Trophoblast cell (in vitro differentiated cells and primary cell): ENCODE measurements at regions not wholly inside any gene's neighbourhood (a gene's known extent, or its start where the extent isn't known, plus 50 kb on each side); places are given as distances from the start of the nearest gene placed in this dataset.

ENCODE experiments used
- DNase-seq, 2 donors: peaks; one replicate each; pipeline ENCODE4 v3.0.0-alpha.2; 2016
- H2AFZ ChIP-seq: 2 replicates; pipeline ENCODE4 v1.6.1; 2013; ENCODE audit warnings: low read length, moderate library complexity, mild to moderate bottlenecking; ENCODE audit not compliant: insufficient read depth, poor library complexity
- H2AK5ac ChIP-seq: 2 replicates; pipeline ENCODE4 v1.6.1; 2013; ENCODE audit warnings: mild to moderate bottlenecking, low read length
- H2BK120ac ChIP-seq: 2 replicates; pipeline ENCODE4 v1.6.1; 2013; ENCODE audit warnings: low read length, mild to moderate bottlenecking, moderate library complexity; ENCODE audit not compliant: insufficient read depth, poor library complexity
- H2BK12ac ChIP-seq: 2 replicates; pipeline ENCODE4 v1.6.1; 2013; ENCODE audit warnings: mild to moderate bottlenecking, low read length, moderate library complexity
- H2BK5ac ChIP-seq: 2 replicates; pipeline ENCODE4 v1.6.1; 2013; ENCODE audit warnings: low read length, low read depth, moderate library complexity, mild to moderate bottlenecking; ENCODE audit not compliant: poor library complexity
- H3K14ac ChIP-seq: 2 replicates; pipeline ENCODE4 v1.6.1; 2013; ENCODE audit warnings: mild to moderate bottlenecking, low read length
- H3K18ac ChIP-seq: 2 replicates; pipeline ENCODE4 v1.6.1; 2013; ENCODE audit warnings: mild to moderate bottlenecking, low read length
- H3K23ac ChIP-seq: 2 replicates; pipeline ENCODE4 v1.6.1; 2013; ENCODE audit warnings: low read length
- H3K27ac ChIP-seq: 2 replicates; pipeline ENCODE4 v1.5.1; 2013; ENCODE audit warnings: low read depth, mild to moderate bottlenecking, inconsistent platforms, low read length, moderate library complexity
- H3K27me3 ChIP-seq: 2 replicates; pipeline ENCODE4 v1.6.1; 2013; ENCODE audit warnings: inconsistent platforms, mild to moderate bottlenecking, low read length, moderate library complexity; ENCODE audit not compliant: insufficient read depth
- H3K36me3 ChIP-seq, 2 experiments: 1 replicate in 1 of 2; 2 replicates in 1 of 2; pipeline ENCODE4 v1.6.1; 2013; ENCODE audit warnings: low read length in 2 of 2, mild to moderate bottlenecking in 2 of 2, moderate library complexity in 1 of 2; ENCODE audit not compliant: insufficient read depth in 2 of 2, control insufficient read depth in 1 of 2
- H3K4ac ChIP-seq: 2 replicates; pipeline ENCODE4 v1.6.1; 2013; ENCODE audit warnings: low read depth, mild to moderate bottlenecking, low read length, moderate library complexity
- H3K4me1 ChIP-seq, 2 experiments: 1 replicate in 1 of 2; 2 replicates in 1 of 2; pipeline ENCODE4 v1.6.1; 2013; ENCODE audit warnings: low read length in 2 of 2, mild to moderate bottlenecking in 2 of 2, moderate library complexity in 1 of 2; ENCODE audit not compliant: insufficient read depth in 2 of 2, control insufficient read depth in 1 of 2
- H3K4me2 ChIP-seq: 2 replicates; pipeline ENCODE4 v1.6.1; 2013; ENCODE audit warnings: inconsistent platforms, mild to moderate bottlenecking, low read length, moderate library complexity
- H3K4me3 ChIP-seq: 2 replicates; pipeline ENCODE4 v1.5.1; 2013; ENCODE audit warnings: mild to moderate bottlenecking, low read depth, low read length, inconsistent platforms
- H3K79me1 ChIP-seq: one replicate; pipeline ENCODE4 v1.6.1; 2013; ENCODE audit warnings: low read length
- H3K79me2 ChIP-seq: 2 replicates; pipeline ENCODE4 v1.6.1; 2013; ENCODE audit warnings: low read length, mild to moderate bottlenecking; ENCODE audit not compliant: control insufficient read depth, insufficient read depth, poor library complexity
- H3K9ac ChIP-seq: 2 replicates; pipeline ENCODE4 v1.6.1; 2013; ENCODE audit warnings: mild to moderate bottlenecking, low read length
- H3K9me3 ChIP-seq: 2 replicates; pipeline ENCODE4 v1.6.1; 2013; ENCODE audit warnings: low read depth, mild to moderate bottlenecking, control low read depth, inconsistent platforms, low read length; ENCODE audit not compliant: insufficient read depth
- H4K12ac ChIP-seq: 2 replicates; pipeline ENCODE4 v1.6.1; 2013; ENCODE audit warnings: low read depth, mild to moderate bottlenecking, low read length, moderate library complexity
- H4K8ac ChIP-seq: 2 replicates; pipeline ENCODE4 v1.6.1; 2013; ENCODE audit warnings: low read depth, mild to moderate bottlenecking, low read length, moderate library complexity
- H4K91ac ChIP-seq: one replicate; pipeline ENCODE4 v1.6.1; 2013; ENCODE audit warnings: low read depth, mild to moderate bottlenecking, low read length, moderate library complexity
- WGBS: extraction: QIAGEN DNeasy Blood & Tissue Kit; methylation state at CpG from one replicate; pipeline ENCODE4 v1.1.7; 2013; ENCODE audit warnings: missing lambda C conversion rate; ENCODE audit not compliant: insufficient read length, insufficient coverage; ENCODE audit errors: extremely low coverage; 5-methylcytosine and 5-hydroxymethylcytosine counted together

DNA sequence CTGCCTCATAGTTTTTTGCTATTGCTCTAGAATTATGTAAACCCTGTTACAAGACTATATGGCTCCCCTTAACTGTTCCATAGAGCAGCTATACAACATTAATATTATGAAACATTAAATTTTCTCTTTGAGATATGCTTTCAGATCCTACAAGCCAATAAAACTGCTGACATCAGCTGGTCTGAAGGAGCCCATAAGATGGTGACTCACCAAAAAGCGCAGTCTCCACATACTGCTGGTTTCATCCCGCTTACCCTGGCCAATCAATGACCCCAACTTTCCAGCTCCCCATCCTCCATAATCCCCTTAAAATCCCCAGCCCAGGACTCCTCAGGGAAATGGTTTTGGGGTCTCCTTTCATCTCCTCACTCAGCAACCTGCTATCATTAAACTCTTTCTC lies 172.7 kb downstream of the NSG2 start:
- Histone ChIP-seq H3K23ac (no peak overlapping the region), H3K9ac (no peak overlapping the region), H3K27me3 (no peaks in the 10 kb centered on the region), H4K91ac (no peak overlapping the region), H3K79me1 (no peaks in the 10 kb centered on the region), H2AFZ (no peak overlapping the region), H3K14ac (no peak overlapping the region), H4K8ac (no peak overlapping the region), H3K4me2 (no peak overlapping the region), H2BK12ac (no peak overlapping the region), H3K4me3 (no peak overlapping the region), H4K12ac (no peak overlapping the region), H3K4ac (no peak overlapping the region), H3K36me3 (no peaks in the 10 kb centered on the region), H3K4me1 (no peaks in the 10 kb centered on the region), H3K18ac (no peak overlapping the region), H3K9me3 (peaks cover 2% of the 10 kb centered on the region), H3K79me2 (no peaks in the 10 kb centered on the region), H2BK5ac (no peak overlapping the region), H3K27ac (no peak overlapping the region), H2AK5ac (no peak overlapping the region), H2BK120ac (no peak overlapping the region)
- no CpG with 5 or more reads among the region's 2 CpGs for WGBS
- no peak for DNase-seq

DNA sequence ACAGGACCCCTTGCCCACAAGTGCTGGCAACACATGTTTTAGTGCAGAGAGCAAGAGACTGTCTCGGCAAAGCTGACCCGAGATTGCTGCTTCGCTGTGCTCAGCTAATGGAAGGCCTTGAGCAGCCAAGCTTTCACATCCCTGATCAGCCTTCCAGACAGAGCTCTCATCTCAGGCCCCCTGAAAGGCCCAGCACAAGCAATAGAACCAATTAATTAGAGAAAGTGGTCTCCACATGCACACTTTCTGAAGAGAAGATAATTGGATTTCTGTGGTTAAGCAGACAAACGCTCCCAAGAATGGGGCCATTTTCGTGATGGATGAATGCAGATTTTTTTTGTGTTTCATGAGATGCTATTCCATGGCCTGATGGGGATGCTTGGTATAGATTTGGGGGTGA lies 174.9 kb downstream of the NSG2 start:
- Histone ChIP-seq H3K79me2 (no peaks in the 10 kb centered on the region), H3K4me2 (no peak overlapping the region), H3K18ac (no peak overlapping the region), H3K36me3 (no peaks in the 10 kb centered on the region), H2AFZ (no peak overlapping the region), H3K9ac (no peak overlapping the region), H3K4ac (no peak overlapping the region), H2BK120ac (no peak overlapping the region), H3K27ac (no peak overlapping the region), H4K8ac (no peak overlapping the region), H3K23ac (no peak overlapping the region), H4K12ac (no peak overlapping the region), H3K4me1 (no peaks in the 10 kb centered on the region), H2BK5ac (no peak overlapping the region), H2AK5ac (no peak overlapping the region), H3K9me3 (peaks cover 2% of the 10 kb centered on the region), H2BK12ac (no peak overlapping the region), H3K27me3 (no peaks in the 10 kb centered on the region), H3K14ac (no peak overlapping the region), H3K79me1 (no peaks in the 10 kb centered on the region), H4K91ac (no peak overlapping the region), H3K4me3 (no peak overlapping the region)
- no CpG with 5 or more reads among the region's 5 CpGs for whole genome bisulfite sequencing
- no peak for DNase-seq

DNA sequence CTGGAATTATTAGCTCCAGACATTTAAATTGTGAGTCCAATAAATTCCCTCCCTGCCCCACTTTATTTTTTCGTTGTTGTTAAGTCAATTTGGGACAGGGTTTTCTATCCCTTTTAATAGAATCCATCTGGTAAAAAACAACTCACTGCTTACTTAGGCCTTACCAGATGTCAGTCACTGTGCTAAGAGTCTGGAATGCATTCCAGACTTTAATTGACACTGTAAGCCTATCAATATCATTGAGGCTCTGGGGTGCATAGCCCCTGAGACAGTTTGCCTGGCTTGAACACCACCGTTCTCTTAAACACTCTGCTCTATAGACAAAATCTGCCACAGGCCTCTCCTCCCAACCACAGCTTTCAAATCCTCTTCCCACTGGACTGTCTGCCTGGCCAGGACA lies 175.9 kb downstream of the NSG2 start:
- H2BK120ac ChIP-seq, result no peak overlapping the region
- H2BK12ac ChIP-seq, result no peak overlapping the region
- H3K23ac ChIP-seq, result no peak overlapping the region

GRCh38 chr5:174221946-174222345 lies 176.4 kb downstream of the NSG2 start:
- Histone ChIP-seq H3K4me2 (no peak overlapping the region), H2AFZ (no peak overlapping the region), H3K79me1 (no peaks in the 10 kb centered on the region), H3K27me3 (no peaks in the 10 kb centered on the region), H3K4me1 (no peaks in the 10 kb centered on the region), H3K18ac (no peak overlapping the region), H2BK120ac (no peak overlapping the region), H3K36me3 (no peaks in the 10 kb centered on the region), H3K27ac (no peak overlapping the region), H4K8ac (no peak overlapping the region), H4K12ac (no peak overlapping the region), H3K79me2 (no peaks in the 10 kb centered on the region), H3K4ac (no peak overlapping the region), H2BK5ac (no peak overlapping the region), H2AK5ac (no peak overlapping the region), H3K23ac (no peak overlapping the region), H3K9ac (no peak overlapping the region), H3K4me3 (no peak overlapping the region), H4K91ac (no peak overlapping the region), H3K9me3 (peaks cover 2% of the 10 kb centered on the region), H3K14ac (no peak overlapping the region), H2BK12ac (no peak overlapping the region)
- DNase-seq, result no peak
- no CpG with 5 or more reads among the region's 4 CpGs for WGBS

More for the DNA sequence above, 175.9 kb downstream of the NSG2 start:
- Histone ChIP-seq H3K4me3 (no peak overlapping the region), H3K79me2 (no peaks in the 10 kb centered on the region), H3K79me1 (no peaks in the 10 kb centered on the region), H3K4me1 (no peaks in the 10 kb centered on the region), H3K9ac (no peak overlapping the region), H3K36me3 (no peaks in the 10 kb centered on the region), H2AK5ac (no peak overlapping the region), H2AFZ (no peak overlapping the region), H2BK5ac (no peak overlapping the region), H3K27ac (no peak overlapping the region), H4K91ac (no peak overlapping the region), H4K8ac (no peak overlapping the region), H3K9me3 (peaks cover 2% of the 10 kb centered on the region), H3K27me3 (no peaks in the 10 kb centered on the region), H3K4ac (no peak overlapping the region), H4K12ac (no peak overlapping the region), H3K14ac (no peak overlapping the region), H3K18ac (no peak overlapping the region), H3K4me2 (no peak overlapping the region)
- WGBS, result no CpG with 5 or more reads among the region's 2 CpGs
- DNase-seq, result no peak
